Kidney (tissue), 13 donors: ENCODE measurements at regions not wholly inside any gene's neighbourhood (a gene's known extent, or its start where the extent isn't known, plus 50 kb on each side); places are given as distances from the start of the nearest gene placed in this dataset.

ENCODE experiments used
- DNase-seq, 5 donors: peaks; one replicate each; pipeline ENCODE4 v3.0.0-alpha.2; 2013 to 2020
- FAIRE-seq: peaks from 2 replicates; lab custom pipeline; 2012; peaks lifted over from hg19 to GRCh38; lab: Jason Lieb, UNC
- H3K27ac ChIP-seq, 2 donors: one replicate each; pipeline ENCODE4 v1.7.0; 2013; ENCODE audit warnings: low read depth in 2 of 2, low read length in 2 of 2, inconsistent platforms in 1 of 2
- H3K27me3 ChIP-seq: one replicate; pipeline ENCODE4 v1.7.1; 2013; ENCODE audit warnings: low read length, inconsistent platforms; ENCODE audit not compliant: control insufficient read depth, insufficient read depth
- H3K36me3 ChIP-seq, 3 donors: one replicate each; pipeline versions ENCODE4 v1.7.0 to v1.7.1; 2013; ENCODE audit warnings: low read length in 3 of 3, control low read depth in 1 of 3, inconsistent platforms in 1 of 3; ENCODE audit not compliant: insufficient read depth in 3 of 3, control insufficient read depth in 2 of 3
- H3K4me1 ChIP-seq, 3 donors: one replicate each; pipeline versions ENCODE4 v1.7.0 to v1.7.1; 2013; ENCODE audit warnings: low read length in 3 of 3, inconsistent platforms in 1 of 3, low read depth in 1 of 3; ENCODE audit not compliant: control insufficient read depth in 2 of 3, insufficient read depth in 2 of 3
- H3K4me3 ChIP-seq, 3 donors: one replicate each; pipeline versions ENCODE4 v1.7.0 to v1.8.1; 2013; ENCODE audit warnings: low read length in 3 of 3, control low read depth in 1 of 3, inconsistent platforms in 1 of 3
- H3K9ac ChIP-seq, 3 donors: one replicate each; pipeline versions ENCODE4 v1.7.0 to v1.7.1; 2013; ENCODE audit warnings: low read length in 3 of 3, control low read depth in 1 of 3, inconsistent platforms in 1 of 3
- H3K9me3 ChIP-seq, 3 donors: one replicate each; pipeline versions ENCODE4 v1.7.0 to v1.7.1; 2013; ENCODE audit warnings: low read length in 3 of 3, control low read depth in 1 of 3, inconsistent platforms in 1 of 3; ENCODE audit not compliant: control insufficient read depth in 2 of 3, insufficient read depth in 1 of 3
- intact Hi-C: fragments of 100-400 bp; cut with DNase I; formaldehyde crosslinking; loops from one replicate; pipeline ENCODE4 v1.11.1; 2022
- TF ChIP-seq, protein P1 (sequence below): IDR thresholded peaks from 3 replicates; pipeline ENCODE4 v1.5.1; 2012; ENCODE audit warnings: mild to moderate bottlenecking, moderate library complexity, borderline replicate concordance; ENCODE audit not compliant: insufficient read depth; ENCODE audit errors: extremely low read depth
- donor health status: control.
- donor health status: control.
- donor health status: control.
- donor health status: control.
- donor health status: control.
- donor health status: DM: yes; HTN: yes; CAD: no.
- donor health status: Normal renal cell carcinoma (clear cell type).

- Histone ChIP-seq H3K36me3 (peaks cover 0 to 2% (median 0%) of the 10 kb centered on the region in 3 donors), H3K27me3 (no peaks in the 10 kb centered on the region), H3K27ac (no peak overlapping the region), H3K4me1 (peaks cover 0 to 4% (median 4%) of the 10 kb centered on the region in 3 donors), H3K9me3 (no peaks in the 10 kb centered on the region), H3K9ac (no peak overlapping the region), H3K4me3 (no peak overlapping the region)
- DNase-seq (peak in 2 of 5 donors; percentile 14 to 78), FAIRE-seq (no peak)
- TF ChIP-seq, protein P1, sequence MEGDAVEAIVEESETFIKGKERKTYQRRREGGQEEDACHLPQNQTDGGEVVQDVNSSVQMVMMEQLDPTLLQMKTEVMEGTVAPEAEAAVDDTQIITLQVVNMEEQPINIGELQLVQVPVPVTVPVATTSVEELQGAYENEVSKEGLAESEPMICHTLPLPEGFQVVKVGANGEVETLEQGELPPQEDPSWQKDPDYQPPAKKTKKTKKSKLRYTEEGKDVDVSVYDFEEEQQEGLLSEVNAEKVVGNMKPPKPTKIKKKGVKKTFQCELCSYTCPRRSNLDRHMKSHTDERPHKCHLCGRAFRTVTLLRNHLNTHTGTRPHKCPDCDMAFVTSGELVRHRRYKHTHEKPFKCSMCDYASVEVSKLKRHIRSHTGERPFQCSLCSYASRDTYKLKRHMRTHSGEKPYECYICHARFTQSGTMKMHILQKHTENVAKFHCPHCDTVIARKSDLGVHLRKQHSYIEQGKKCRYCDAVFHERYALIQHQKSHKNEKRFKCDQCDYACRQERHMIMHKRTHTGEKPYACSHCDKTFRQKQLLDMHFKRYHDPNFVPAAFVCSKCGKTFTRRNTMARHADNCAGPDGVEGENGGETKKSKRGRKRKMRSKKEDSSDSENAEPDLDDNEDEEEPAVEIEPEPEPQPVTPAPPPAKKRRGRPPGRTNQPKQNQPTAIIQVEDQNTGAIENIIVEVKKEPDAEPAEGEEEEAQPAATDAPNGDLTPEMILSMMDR: no peak
- intact Hi-C loops: no loop called here
These were observed 57.5 kb downstream of the RIN2 start for GRCh38 chr20:19815553-19815991.

- intact Hi-C loops: no loop called here
- Histone ChIP-seq H3K27ac (no peak overlapping the region), H3K4me1 (peaks cover 0 to 4% (median 4%) of the 10 kb centered on the region in 3 donors), H3K9ac (no peak overlapping the region), H3K4me3 (no peak overlapping the region), H3K36me3 (no peaks in the 10 kb centered on the region), H3K27me3 (no peaks in the 10 kb centered on the region), H3K9me3 (no peaks in the 10 kb centered on the region)
- DNase-seq (no peak), FAIRE-seq (no peak)
- TF ChIP-seq, protein P1: no peak
These were observed 58.3 kb downstream of the RIN2 start for GRCh38 chr20:19816386-19816785.

GRCh38 chr20:19817017-19817416 is 59.0 kb downstream of the RIN2 start:
- Histone ChIP-seq H3K9ac (no peak overlapping the region), H3K9me3 (no peaks in the 10 kb centered on the region), H3K4me1 (peaks cover 0 to 4% (median 4%) of the 10 kb centered on the region in 3 donors), H3K27ac (no peak overlapping the region), H3K36me3 (no peaks in the 10 kb centered on the region), H3K27me3 (no peaks in the 10 kb centered on the region), H3K4me3 (no peak overlapping the region)
- no peak for FAIRE-seq
- intact Hi-C loops: no loop called here
- TF ChIP-seq, protein P1: no peak
- DNase-seq: no peak

DNA sequence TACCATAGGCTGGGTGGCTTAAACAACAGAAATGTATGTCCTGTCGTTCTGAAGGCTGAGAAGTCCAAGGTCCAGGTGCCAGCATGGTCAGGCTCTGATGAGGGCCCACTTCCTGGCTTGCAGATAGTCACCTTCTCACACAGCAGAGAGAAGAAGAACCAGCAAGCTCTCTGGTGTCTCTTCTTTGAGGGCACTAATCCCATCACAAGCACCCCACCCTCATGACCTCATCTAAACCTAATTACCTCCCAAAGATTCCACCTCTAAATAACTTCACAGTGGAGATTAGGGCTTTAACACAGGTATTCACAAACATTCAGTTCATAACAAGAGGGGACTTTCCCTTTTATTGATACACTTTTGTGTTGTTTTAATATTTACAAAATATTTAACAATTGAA is 61.1 kb downstream of the RIN2 start:
- Histone ChIP-seq H3K4me1 (peaks cover 0 to 4% (median 2%) of the 10 kb centered on the region in 3 donors), H3K27ac (no peak overlapping the region), H3K36me3 (no peaks in the 10 kb centered on the region), H3K27me3 (no peaks in the 10 kb centered on the region), H3K4me3 (no peak overlapping the region), H3K9me3 (no peaks in the 10 kb centered on the region), H3K9ac (no peak overlapping the region)
- DNase-seq (no peak), FAIRE-seq (no peak)
- intact Hi-C loops: no loop called here
- TF ChIP-seq, protein P1: no peak
